NCI-H128 (cell line): ENCODE measurements at regions not wholly inside any gene's neighbourhood (a gene's known extent, or its start where the extent isn't known, plus 50 kb on each side); places are given as distances from the start of the nearest gene placed in this dataset.
A peak's percentile ranks its signal among the peaks of the same experiment; 100 is the strongest.
"Not testable (repeated sequence)": the region's sequence is repeated elsewhere in the genome, so short reads cannot be mapped to it uniquely, and the experiment has no call there.

Source experiments
- DNase-seq: peaks from one replicate; lab custom pipeline; 2025; ENCODE audit not compliant: unreplicated experiment; lab: John Stamatoyannopoulos, UW

- no peak for DNase-seq
Measured at GRCh38 chr7:108627476-108628051, 57.9 kb downstream of the DNAJB9 start.

- DNase-seq = no peak
Measured at GRCh38 chr7:108628678-108629077, 59.0 kb downstream of the DNAJB9 start.

GRCh38 chr7:108629651-108630400, 60.2 kb downstream of the DNAJB9 start:
- no peak for DNase-seq

GRCh38 chr7:108634036-108634435, 64.4 kb downstream of the DNAJB9 start:
- DNase-seq = no peak

- DNase-seq = no peak
Measured at GRCh38 chr7:108634535-108634934, 64.9 kb downstream of the DNAJB9 start.

GRCh38 chr7:108637049-108637621, 67.5 kb downstream of the DNAJB9 start:
- no peak for DNase-seq

GRCh38 chr7:108642126-108642525, 72.5 kb downstream of the DNAJB9 start:
- DNase-seq = no peak

- DNase-seq = no peak
Measured at GRCh38 chr7:108643136-108643535, 73.5 kb downstream of the DNAJB9 start.

- DNase-seq = peak; percentile 21
Measured at GRCh38 chr7:108648989-108649388, 79.3 kb downstream of the DNAJB9 start.

GRCh38 chr7:108650467-108650866, 80.8 kb downstream of the DNAJB9 start:
- DNase-seq = no peak

GRCh38 chr7:108652886-108653285, 83.2 kb downstream of the DNAJB9 start:
- DNase-seq = no peak

GRCh38 chr7:108653526-108653925, 83.9 kb downstream of the DNAJB9 start:
- no peak for DNase-seq

GRCh38 chr7:108657140-108657726, 87.6 kb downstream of the DNAJB9 start:
- not testable (repeated sequence) for DNase-seq

- no peak for DNase-seq
Measured at GRCh38 chr7:108659261-108659660, 89.6 kb downstream of the DNAJB9 start.

GRCh38 chr7:108659867-108660266, 90.2 kb downstream of the DNAJB9 start:
- no peak for DNase-seq

- no peak for DNase-seq
Measured at GRCh38 chr7:108660465-108660864, 90.8 kb downstream of the DNAJB9 start.

GRCh38 chr7:108662783-108663362, 93.2 kb downstream of the DNAJB9 start:
- DNase-seq = no peak

GRCh38 chr7:108663701-108664100, 94.0 kb downstream of the DNAJB9 start:
- no peak for DNase-seq

- no peak for DNase-seq
Measured at GRCh38 chr7:108667216-108667615, 97.5 kb downstream of the DNAJB9 start.

GRCh38 chr7:108669958-108670357, 100.3 kb downstream of the DNAJB9 start:
- DNase-seq = no peak

GRCh38 chr7:108673699-108674098, 104.0 kb downstream of the DNAJB9 start:
- DNase-seq = not testable (repeated sequence)

- DNase-seq = no peak
Measured at GRCh38 chr7:108684629-108685028, 115.0 kb downstream of the DNAJB9 start.
